OCI-LY7 (cell line): ENCODE measurements at regions not wholly inside any gene's neighbourhood (a gene's known extent, or its start where the extent isn't known, plus 50 kb on each side); places are given as distances from the start of the nearest gene placed in this dataset.
"Not testable (repeated sequence)": the region's sequence is repeated elsewhere in the genome, so short reads cannot be mapped to it uniquely, and the experiment has no call there.

Source experiments
- BruUV-seq: library from RNA; stranded (reverse); fragments of 400-500 nt; replicated peaks from 2 replicates; lab custom pipeline; 2021; lab: Mats Ljungman, UMichigan
- CTCF ChIA-PET: fragments of 300-600 bp; sonication (Branson Sonifier 250); formaldehyde crosslinking; loops from one replicate; lab custom pipeline; 2022; ENCODE audit warnings: antibody characterized with exemption; ENCODE audit not compliant: unreplicated experiment; lab: Charles Lee
- POLR2A ChIA-PET: fragments of 300-600 bp; sonication (Branson Sonifier 250); formaldehyde crosslinking; loops from one replicate; lab custom pipeline; 2022; ENCODE audit warnings: antibody characterized with exemption; lab: Charles Lee
- DNase-seq: peaks from one replicate; pipeline ENCODE4 v3.0.0-alpha.2; 2015; ENCODE audit warnings: low spot score
- H2AFZ ChIP-seq: fragments of 200-600 bp; sonication (generic), shearing (Covaris generic); 2 replicates; pipeline ENCODE4 v1.6.1; 2014; ENCODE audit warnings: mild to moderate bottlenecking, antibody characterized with exemption, low read length, moderate library complexity
- H3K27ac ChIP-seq: fragments of 200-600 bp; sonication (generic); 2 replicates; pipeline ENCODE4 v1.5.1; 2014; ENCODE audit warnings: mixed run types, low read depth, mild to moderate bottlenecking, moderate library complexity, low read length, inconsistent platforms; ENCODE audit not compliant: poor library complexity, severe bottlenecking
- H3K36me3 ChIP-seq: fragments of 200-600 bp; sonication (generic); 2 replicates; pipeline ENCODE4 v1.6.1; 2014; ENCODE audit warnings: mild to moderate bottlenecking, antibody characterized with exemption, low read length, moderate library complexity, mixed read lengths; ENCODE audit not compliant: insufficient read depth
- H3K4me1 ChIP-seq: fragments of 200-600 bp; sonication (generic); 2 replicates; pipeline ENCODE4 v1.5.1; 2014; ENCODE audit warnings: mild to moderate bottlenecking, low read length; ENCODE audit not compliant: insufficient read depth, poor library complexity, severe bottlenecking
- H3K4me2 ChIP-seq: fragments of 200-600 bp; sonication (generic); 2 replicates; pipeline ENCODE4 v1.6.1; 2014; ENCODE audit warnings: mild to moderate bottlenecking, low read length
- H3K4me3 ChIP-seq: fragments of 200-600 bp; sonication (generic); 2 replicates; pipeline ENCODE4 v1.5.1; 2014; ENCODE audit warnings: mild to moderate bottlenecking, low read depth, low read length; ENCODE audit not compliant: poor library complexity, severe bottlenecking
- H3K79me2 ChIP-seq: fragments of 200-600 bp; sonication (generic); 2 replicates; pipeline ENCODE4 v1.6.1; 2016; ENCODE audit warnings: low read depth, mild to moderate bottlenecking, low read length, moderate library complexity, mixed read lengths; ENCODE audit not compliant: insufficient read depth
- H3K9me2 ChIP-seq: fragments of 200-600 bp; sonication (generic); 2 replicates; pipeline ENCODE4 v1.6.1; 2016; ENCODE audit warnings: mild to moderate bottlenecking, low read length, mixed read lengths; ENCODE audit not compliant: insufficient read depth
- H3K9me3 ChIP-seq: fragments of 200-600 bp; sonication (generic); 2 replicates; pipeline ENCODE4 v1.6.1; 2014; ENCODE audit warnings: mild to moderate bottlenecking, mixed run types, low read length, mixed read lengths
- H4K20me1 ChIP-seq: fragments of 200-600 bp; sonication (generic); 2 replicates; pipeline ENCODE4 v1.6.1; 2014; ENCODE audit warnings: mild to moderate bottlenecking, antibody characterized with exemption, low read length, moderate library complexity, mixed read lengths; ENCODE audit not compliant: insufficient read depth
- EZH2phosphoT487 ChIP-seq: fragments of 200-600 bp; sonication (generic); IDR thresholded peaks from 2 replicates; pipeline ENCODE4 v1.6.1; 2018; ENCODE audit warnings: low read depth, borderline replicate concordance, mild to moderate bottlenecking, mixed run types, antibody characterized with exemption, low read length, moderate library complexity, mixed read lengths
- intact Hi-C: fragments of 100-400 bp; cut with micrococcal nuclease; formaldehyde crosslinking; loops from one replicate; pipeline ENCODE4 v1.10.0; 2022; ENCODE audit not compliant: unreplicated experiment
- TF ChIP-seq, protein P1 (sequence below): fragments of 200-600 bp; sonication (generic); conservative IDR thresholded peaks from 2 replicates; pipeline ENCODE4 v1.5.1; 2014; ENCODE audit warnings: mild to moderate bottlenecking, antibody characterized with exemption, low read length, moderate library complexity, mixed read lengths

GRCh38 chr6:27804851-27805250, 107.3 kb downstream of the OR2B2 start:
- no TSS peak for BruUV-seq
- peak overlapping the region; percentile 71; the same call in 1 of the 2 replicates for H2AFZ ChIP-seq

GRCh38 chr6:27800731-27801373, 111.3 kb downstream of the OR2B2 start:
- Histone ChIP-seq H3K36me3 (no peaks in the 10 kb centered on the region), H3K9me3 (no peaks in the 10 kb centered on the region; the same call in 1 of the 2 replicates), H3K79me2 (no peaks in the 10 kb centered on the region), H3K4me2 (no peak overlapping the region), H3K9me2 (no peaks in the 10 kb centered on the region), H3K27ac (no peak overlapping the region), H4K20me1 (no peaks in the 10 kb centered on the region), H2AFZ (no peak overlapping the region), H3K4me3 (no peak overlapping the region), H3K4me1 (peaks cover 19% of the 10 kb centered on the region)
- ChIA-PET POLR2A (interaction anchor here (0.5 to 1.4 kb wide), 3 partner anchors 12 to 669 kb away, joined by 3 to 6 read pairs (median 3); a partner anchor contains a TSS), CTCF (no interaction called here)
- intact Hi-C loops, result no loop called here
- DNase-seq, result no peak
- no TSS peak for BruUV-seq
- TF ChIP-seq EZH2phosphoT487, result no peak
- TF ChIP-seq, protein P1, sequence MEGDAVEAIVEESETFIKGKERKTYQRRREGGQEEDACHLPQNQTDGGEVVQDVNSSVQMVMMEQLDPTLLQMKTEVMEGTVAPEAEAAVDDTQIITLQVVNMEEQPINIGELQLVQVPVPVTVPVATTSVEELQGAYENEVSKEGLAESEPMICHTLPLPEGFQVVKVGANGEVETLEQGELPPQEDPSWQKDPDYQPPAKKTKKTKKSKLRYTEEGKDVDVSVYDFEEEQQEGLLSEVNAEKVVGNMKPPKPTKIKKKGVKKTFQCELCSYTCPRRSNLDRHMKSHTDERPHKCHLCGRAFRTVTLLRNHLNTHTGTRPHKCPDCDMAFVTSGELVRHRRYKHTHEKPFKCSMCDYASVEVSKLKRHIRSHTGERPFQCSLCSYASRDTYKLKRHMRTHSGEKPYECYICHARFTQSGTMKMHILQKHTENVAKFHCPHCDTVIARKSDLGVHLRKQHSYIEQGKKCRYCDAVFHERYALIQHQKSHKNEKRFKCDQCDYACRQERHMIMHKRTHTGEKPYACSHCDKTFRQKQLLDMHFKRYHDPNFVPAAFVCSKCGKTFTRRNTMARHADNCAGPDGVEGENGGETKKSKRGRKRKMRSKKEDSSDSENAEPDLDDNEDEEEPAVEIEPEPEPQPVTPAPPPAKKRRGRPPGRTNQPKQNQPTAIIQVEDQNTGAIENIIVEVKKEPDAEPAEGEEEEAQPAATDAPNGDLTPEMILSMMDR, result no peak

More at GRCh38 chr6:27804851-27805250, 107.3 kb downstream of the OR2B2 start:
- DNase-seq, result no peak
- Histone ChIP-seq H4K20me1 (no peaks in the 10 kb centered on the region), H3K9me3 (no peaks in the 10 kb centered on the region; the same call in 1 of the 2 replicates), H3K4me2 (peak overlapping the region; percentile 99), H3K4me1 (peaks cover 33% of the 10 kb centered on the region), H3K79me2 (no peaks in the 10 kb centered on the region), H3K4me3 (no peak overlapping the region), H3K9me2 (no peaks in the 10 kb centered on the region), H3K36me3 (no peaks in the 10 kb centered on the region), H3K27ac (no peak overlapping the region)
- TF ChIP-seq, protein P1, result no peak
- no peak for TF ChIP-seq EZH2phosphoT487
- POLR2A ChIA-PET, result no interaction called here
- intact Hi-C loops, result loop anchor here (5.0 kb wide), 1 partner anchor 1533 kb away; a partner anchor contains a TSS
- CTCF ChIA-PET, result no interaction called here

GRCh38 chr6:27797960-27798359, 114.2 kb downstream of the OR2B2 start:
- H3K9me3 ChIP-seq, result no peaks in the 10 kb centered on the region
- intact Hi-C loops, result loop anchor here (2.0 to 5.0 kb wide), 3 partner anchors 279 to 621 kb away; no protein-coding TSS in a partner anchor
- no peak for TF ChIP-seq EZH2phosphoT487
- TF ChIP-seq, protein P1, result no peak
- peaks cover 19% of the 10 kb centered on the region for H3K4me1 ChIP-seq
- no peaks in the 10 kb centered on the region for H3K79me2 ChIP-seq
- H2AFZ ChIP-seq, result no peak overlapping the region
- CTCF ChIA-PET, result no interaction called here
- no peak overlapping the region for H3K4me3 ChIP-seq
- no peak for DNase-seq
- POLR2A ChIA-PET, result interaction anchor here (0.6 to 4.1 kb wide), 9 partner anchors 10 to 674 kb away, joined by 3 to 45 read pairs (median 4); a partner anchor contains a TSS
- no peaks in the 10 kb centered on the region for H3K9me2 ChIP-seq
- no peak overlapping the region for H3K4me2 ChIP-seq
- BruUV-seq, result no TSS peak
- H3K36me3 ChIP-seq, result no peaks in the 10 kb centered on the region
- H3K27ac ChIP-seq, result no peak overlapping the region
- no peaks in the 10 kb centered on the region for H4K20me1 ChIP-seq

GRCh38 chr6:27796736-27797481, 115.3 kb downstream of the OR2B2 start:
- H3K4me3 ChIP-seq, result peak overlapping the region; percentile 33
- peak overlapping the region; percentile 49 for H3K4me2 ChIP-seq
- H3K9me3 ChIP-seq, H3K36me3 ChIP-seq, BruUV-seq, DNase-seq, H4K20me1 ChIP-seq, H3K79me2 ChIP-seq, H3K9me2 ChIP-seq: not testable (repeated sequence)
- ChIA-PET POLR2A (interaction anchor here (0.6 to 4.1 kb wide), 16 partner anchors 11 to 670 kb away, joined by 3 to 45 read pairs (median 4); a partner anchor contains a TSS), CTCF (interaction anchor here (0.9 to 2.3 kb wide), 4 partner anchors 11 to 45 kb away, joined by 3 to 17 read pairs (median 5); a partner anchor contains a TSS)
- intact Hi-C loops, result loop anchor here (1.0 to 5.0 kb wide), 4 partner anchors 25 to 620 kb away; no protein-coding TSS in a partner anchor
- peak overlapping the region; percentile 61; the same call in 1 of the 2 replicates for H2AFZ ChIP-seq
- peaks cover 25% of the 10 kb centered on the region for H3K4me1 ChIP-seq
- peak overlapping the region; percentile 32 for H3K27ac ChIP-seq
